Astrocyte of the spinal cord (primary cell): ENCODE measurements at regions not wholly inside any gene's neighbourhood (a gene's known extent, or its start where the extent isn't known, plus 50 kb on each side); places are given as distances from the start of the nearest gene placed in this dataset.
A peak's percentile ranks its signal among the peaks of the same experiment; 100 is the strongest.

Experiments used
- DNase-seq: peaks from one replicate; pipeline ENCODE4 v3.0.0; 2011; ENCODE audit warnings: low read depth, low spot score
- H3K4me3 ChIP-seq: 2 replicates; pipeline ENCODE4 v1.5.1; 2011; ENCODE audit warnings: low read depth, mild to moderate bottlenecking, low read length, moderate library complexity
- CTCF ChIP-seq: IDR thresholded peaks from 2 replicates; pipeline ENCODE4 v1.5.1; 2012; ENCODE audit warnings: low read depth, mild to moderate bottlenecking, low read length, inconsistent platforms
- in situ Hi-C: cut with HindIII; loops from 2 replicates; pipeline ENCODE4 v1.10.0; 2017; ENCODE audit warnings: low sequenced_read_pairs

GRCh38 chr5:167920589-167920988 lies 370.9 kb upstream of the WWC1 start:
- in situ Hi-C loops: no loop called here
- TF ChIP-seq CTCF: no peak
- DNase-seq: no peak
- H3K4me3 ChIP-seq: no peak overlapping the region

- DNase-seq: no peak
- no peak overlapping the region for H3K4me3 ChIP-seq
- in situ Hi-C loops: no loop called here
- no peak for TF ChIP-seq CTCF
Measured at GRCh38 chr5:167921796-167922195, 369.6 kb upstream of the WWC1 start.

- TF ChIP-seq CTCF: no peak
- no peak for DNase-seq
- in situ Hi-C loops: no loop called here
- H3K4me3 ChIP-seq: no peak overlapping the region
Measured at GRCh38 chr5:167923396-167923795, 368.0 kb upstream of the WWC1 start.

- no peak for DNase-seq
- TF ChIP-seq CTCF: no peak
- in situ Hi-C loops: no loop called here
- no peak overlapping the region for H3K4me3 ChIP-seq
Measured at GRCh38 chr5:167929841-167930240, 361.6 kb upstream of the WWC1 start.

GRCh38 chr5:167934551-167934971 lies 356.9 kb upstream of the WWC1 start:
- peak; percentile 32 for DNase-seq
- in situ Hi-C loops: no loop called here
- TF ChIP-seq CTCF: no peak
- H3K4me3 ChIP-seq: no peak overlapping the region

- TF ChIP-seq CTCF: no peak
- in situ Hi-C loops: no loop called here
- no peak for DNase-seq
- H3K4me3 ChIP-seq: no peak overlapping the region
Measured at GRCh38 chr5:167936022-167936421, 355.4 kb upstream of the WWC1 start.
